ENCODE measurements at regions not wholly inside any gene's neighbourhood (a gene's known extent, or its start where the extent isn't known, plus 50 kb on each side); places are given as distances from the start of the nearest gene placed in this dataset.

GRCh38 chr2:111633643-111634042, 250.3 kb downstream of the ANAPC1 start:
- TF ChIP-seq, protein P1, sequence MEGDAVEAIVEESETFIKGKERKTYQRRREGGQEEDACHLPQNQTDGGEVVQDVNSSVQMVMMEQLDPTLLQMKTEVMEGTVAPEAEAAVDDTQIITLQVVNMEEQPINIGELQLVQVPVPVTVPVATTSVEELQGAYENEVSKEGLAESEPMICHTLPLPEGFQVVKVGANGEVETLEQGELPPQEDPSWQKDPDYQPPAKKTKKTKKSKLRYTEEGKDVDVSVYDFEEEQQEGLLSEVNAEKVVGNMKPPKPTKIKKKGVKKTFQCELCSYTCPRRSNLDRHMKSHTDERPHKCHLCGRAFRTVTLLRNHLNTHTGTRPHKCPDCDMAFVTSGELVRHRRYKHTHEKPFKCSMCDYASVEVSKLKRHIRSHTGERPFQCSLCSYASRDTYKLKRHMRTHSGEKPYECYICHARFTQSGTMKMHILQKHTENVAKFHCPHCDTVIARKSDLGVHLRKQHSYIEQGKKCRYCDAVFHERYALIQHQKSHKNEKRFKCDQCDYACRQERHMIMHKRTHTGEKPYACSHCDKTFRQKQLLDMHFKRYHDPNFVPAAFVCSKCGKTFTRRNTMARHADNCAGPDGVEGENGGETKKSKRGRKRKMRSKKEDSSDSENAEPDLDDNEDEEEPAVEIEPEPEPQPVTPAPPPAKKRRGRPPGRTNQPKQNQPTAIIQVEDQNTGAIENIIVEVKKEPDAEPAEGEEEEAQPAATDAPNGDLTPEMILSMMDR (IDR thresholded peaks at IDR 0.05; ENCODE audit: poor library complexity): no peak
- no peak for TF ChIP-seq EZH2 (IDR thresholded peaks at IDR 0.05; ENCODE audit: borderline replicate concordance)
- no peak for TF ChIP-seq EZH2phosphoT487 (IDR thresholded peaks at IDR 0.05; ENCODE audit: low read depth, severe bottlenecking, unreplicated experiment)
